SK-N-MC (cell line): ENCODE measurements at regions not wholly inside any gene's neighbourhood (a gene's known extent, or its start where the extent isn't known, plus 50 kb on each side); places are given as distances from the start of the nearest gene placed in this dataset.
"Not testable (repeated sequence)": the region's sequence is repeated elsewhere in the genome, so short reads cannot be mapped to it uniquely, and the experiment has no call there.

Experiments
- DNase-seq: peaks from one replicate; pipeline ENCODE4 v3.0.0-alpha.2; 2011; ENCODE audit warnings: low read depth, low spot score
- H3K27ac ChIP-seq: fragments of 200-600 bp; sonication (generic); 2 replicates; pipeline ENCODE4 v1.5.1; 2016; ENCODE audit warnings: mixed run types
- H3K36me3 ChIP-seq: fragments of 200-600 bp; sonication (generic); 2 replicates; pipeline ENCODE4 v1.6.1; 2017; ENCODE audit warnings: antibody characterized with exemption, low read length, mixed read lengths; ENCODE audit not compliant: insufficient read depth
- H3K4me3 ChIP-seq: fragments of 200-600 bp; sonication (generic); 2 replicates; pipeline ENCODE4 v1.5.1; 2016
- H3K9ac ChIP-seq: fragments of 200-600 bp; sonication (generic); 2 replicates; pipeline ENCODE4 v1.8.0; 2017; ENCODE audit warnings: mixed run types, mixed read lengths; ENCODE audit not compliant: insufficient read length
- H3K9me3 ChIP-seq: fragments of 200-600 bp; sonication (generic); 2 replicates; pipeline ENCODE4 v1.6.1; 2017; ENCODE audit warnings: low read depth, mild to moderate bottlenecking, antibody characterized with exemption, low read length, moderate library complexity, mixed read lengths
- EZH2 ChIP-seq: fragments of 200-600 bp; sonication (generic); IDR thresholded peaks from one replicate; pipeline ENCODE4 v1.6.1; 2017; ENCODE audit warnings: antibody characterized with exemption
- FOXP2 ChIP-seq: optimal IDR thresholded peaks from 2 replicates; pipeline ENCODE3; 2011; ENCODE audit warnings: mild to moderate bottlenecking, moderate library complexity; ENCODE audit not compliant: insufficient read depth; ENCODE audit errors: extremely low read length, control extremely low read depth
- POLR2AphosphoS5 ChIP-seq: IDR thresholded peaks from 2 replicates; pipeline ENCODE4 v1.6.1; 2012; ENCODE audit warnings: mild to moderate bottlenecking, low read depth, low read length, borderline replicate concordance

DNA sequence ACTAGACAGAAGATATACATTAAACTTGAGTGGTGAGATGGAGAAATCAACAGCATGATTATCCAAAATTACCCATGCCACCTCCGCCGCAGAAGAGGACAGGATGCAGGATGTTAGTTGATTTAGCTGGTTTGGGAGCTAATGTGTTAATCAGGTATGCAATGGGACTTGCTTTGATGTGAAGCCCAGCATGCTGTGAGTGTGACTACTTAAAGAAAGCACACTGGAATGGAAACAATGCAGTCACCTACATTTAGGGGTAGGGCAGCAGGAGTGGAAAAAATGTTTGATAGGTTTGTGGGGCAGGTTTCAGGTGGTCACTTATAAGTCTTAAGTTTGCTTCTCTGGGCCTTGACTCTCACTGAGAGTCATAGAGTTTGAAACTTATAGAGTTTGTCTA is 170.0 kb upstream of the DAAM1 start:
- H3K9me3 ChIP-seq, result no peaks in the 10 kb centered on the region
- no peak overlapping the region for H3K4me3 ChIP-seq
- H3K9ac ChIP-seq, result no peak overlapping the region
- no peak overlapping the region for H3K27ac ChIP-seq
- TF ChIP-seq POLR2AphosphoS5 (no peak), EZH2 (no peak), FOXP2 (no peak)
- H3K36me3 ChIP-seq, result no peaks in the 10 kb centered on the region
- DNase-seq, result no peak

DNA sequence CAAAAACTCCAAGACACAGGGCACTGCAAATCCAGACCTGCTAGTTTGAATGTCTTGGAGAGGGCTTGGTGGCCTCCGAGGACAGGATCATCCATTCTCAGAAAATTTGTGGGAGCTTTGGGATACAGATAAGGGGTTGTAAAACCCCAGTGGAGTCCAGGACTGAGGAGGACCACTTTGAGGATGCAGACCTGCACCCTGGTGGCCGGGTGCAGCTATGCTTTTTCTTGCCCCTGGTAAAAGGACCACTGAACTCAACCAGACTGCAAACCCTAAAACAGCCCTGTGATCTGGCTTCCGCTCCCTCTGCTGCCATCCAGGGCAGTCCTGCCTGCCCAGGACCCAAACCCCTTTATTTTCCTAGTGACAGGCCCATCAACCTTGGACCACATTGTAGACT is 169.5 kb upstream of the DAAM1 start:
- no peak for TF ChIP-seq FOXP2
- no peak for TF ChIP-seq POLR2AphosphoS5
- no peak for TF ChIP-seq EZH2
- Histone ChIP-seq H3K9me3 (no peaks in the 10 kb centered on the region), H3K36me3 (no peaks in the 10 kb centered on the region), H3K9ac (no peak overlapping the region), H3K27ac (no peak overlapping the region), H3K4me3 (no peak overlapping the region)
- no peak for DNase-seq

DNA sequence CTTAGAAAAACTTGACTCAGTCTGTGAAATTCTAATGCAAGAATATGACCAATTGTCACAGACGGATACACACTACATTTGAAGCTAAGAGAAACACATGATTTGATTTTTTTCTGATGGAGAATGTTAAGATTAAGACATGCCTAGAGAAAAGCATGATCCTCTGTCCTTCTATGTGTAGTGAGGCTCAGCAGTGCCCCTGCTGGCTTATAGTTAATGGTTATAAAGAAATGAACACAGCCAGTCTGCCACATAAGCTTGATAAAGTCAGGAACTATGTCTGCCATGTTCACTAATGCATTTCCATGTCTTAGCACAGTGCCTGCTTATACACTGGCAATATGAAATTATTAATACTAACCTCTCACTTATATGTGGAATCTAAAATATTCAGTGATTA is 168.1 kb upstream of the DAAM1 start:
- H3K9me3 ChIP-seq, result no peaks in the 10 kb centered on the region
- H3K9ac ChIP-seq, result no peak overlapping the region
- TF ChIP-seq EZH2, result no peak
- no peak for TF ChIP-seq POLR2AphosphoS5
- TF ChIP-seq FOXP2, result no peak
- H3K4me3 ChIP-seq, result no peak overlapping the region
- no peak for DNase-seq
- no peak overlapping the region for H3K27ac ChIP-seq
- no peaks in the 10 kb centered on the region for H3K36me3 ChIP-seq

DNA sequence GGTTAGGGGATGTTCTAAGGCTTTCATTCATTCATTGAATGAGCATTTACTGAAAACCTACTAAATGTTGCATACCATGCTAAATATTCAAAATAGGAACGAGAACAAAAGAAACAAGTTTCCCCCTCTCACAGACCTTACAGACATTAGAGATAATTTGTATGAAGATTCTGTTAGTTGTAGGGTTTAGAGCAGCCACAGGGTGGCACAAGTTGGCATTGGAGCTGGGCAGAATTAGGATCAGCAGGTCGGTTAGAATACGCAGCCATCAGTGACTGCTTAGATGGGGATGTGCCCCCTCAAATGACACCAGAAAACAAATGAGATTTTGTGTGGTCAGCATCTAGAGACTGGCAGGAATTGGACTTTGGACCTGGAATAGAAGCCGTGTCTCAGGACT is 166.3 kb upstream of the DAAM1 start:
- TF ChIP-seq EZH2 (no peak), FOXP2 (no peak), POLR2AphosphoS5 (no peak)
- Histone ChIP-seq H3K27ac (no peak overlapping the region), H3K36me3 (no peaks in the 10 kb centered on the region), H3K9me3 (no peaks in the 10 kb centered on the region), H3K9ac (no peak overlapping the region), H3K4me3 (no peak overlapping the region)
- no peak for DNase-seq

DNA sequence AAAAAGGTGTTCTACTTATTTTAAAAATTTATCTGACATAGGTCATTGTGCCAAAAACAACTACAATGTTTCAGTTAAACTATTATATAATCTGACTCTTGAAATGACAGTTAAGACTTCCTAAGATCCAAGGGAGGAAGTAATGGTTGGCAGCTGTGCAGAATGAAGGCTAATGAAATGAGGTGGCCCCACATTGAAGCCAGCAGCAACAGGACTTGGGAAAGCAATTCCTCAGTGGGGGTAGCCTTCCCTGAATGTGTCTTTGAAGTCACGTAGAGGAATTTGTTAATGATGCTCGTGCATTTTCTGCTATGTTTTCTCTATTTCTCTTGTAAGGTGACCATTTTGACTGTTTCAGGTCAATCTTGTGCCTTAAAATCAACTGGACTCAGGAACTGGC is 162.4 kb upstream of the DAAM1 start:
- H3K36me3 ChIP-seq, result no peaks in the 10 kb centered on the region
- DNase-seq, result no peak
- H3K9ac ChIP-seq, result no peak overlapping the region
- no peak overlapping the region for H3K27ac ChIP-seq
- H3K4me3 ChIP-seq, result no peak overlapping the region
- TF ChIP-seq EZH2 (no peak), FOXP2 (no peak), POLR2AphosphoS5 (no peak)
- H3K9me3 ChIP-seq, result no peaks in the 10 kb centered on the region

DNA sequence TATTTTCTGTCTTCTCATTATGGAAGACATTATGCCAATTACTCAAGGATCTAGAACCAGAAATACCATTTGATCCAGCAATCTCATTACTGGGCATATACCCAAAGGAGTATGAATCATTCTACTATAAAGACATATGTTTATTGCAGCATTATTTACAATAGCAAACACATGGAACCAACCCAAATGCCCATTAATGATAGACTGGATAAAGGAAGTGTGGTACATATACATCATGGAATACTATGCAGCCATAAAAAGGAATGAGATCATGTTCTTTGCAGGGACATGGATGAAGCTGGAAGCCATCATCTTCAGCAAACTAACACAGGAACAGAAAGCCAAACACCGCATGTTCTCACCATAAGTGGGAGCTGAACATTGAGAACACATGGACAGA is 161.8 kb upstream of the DAAM1 start:
- not testable (repeated sequence) for DNase-seq, H3K4me3 ChIP-seq, H3K9ac ChIP-seq, H3K36me3 ChIP-seq, H3K9me3 ChIP-seq, H3K27ac ChIP-seq

DNA sequence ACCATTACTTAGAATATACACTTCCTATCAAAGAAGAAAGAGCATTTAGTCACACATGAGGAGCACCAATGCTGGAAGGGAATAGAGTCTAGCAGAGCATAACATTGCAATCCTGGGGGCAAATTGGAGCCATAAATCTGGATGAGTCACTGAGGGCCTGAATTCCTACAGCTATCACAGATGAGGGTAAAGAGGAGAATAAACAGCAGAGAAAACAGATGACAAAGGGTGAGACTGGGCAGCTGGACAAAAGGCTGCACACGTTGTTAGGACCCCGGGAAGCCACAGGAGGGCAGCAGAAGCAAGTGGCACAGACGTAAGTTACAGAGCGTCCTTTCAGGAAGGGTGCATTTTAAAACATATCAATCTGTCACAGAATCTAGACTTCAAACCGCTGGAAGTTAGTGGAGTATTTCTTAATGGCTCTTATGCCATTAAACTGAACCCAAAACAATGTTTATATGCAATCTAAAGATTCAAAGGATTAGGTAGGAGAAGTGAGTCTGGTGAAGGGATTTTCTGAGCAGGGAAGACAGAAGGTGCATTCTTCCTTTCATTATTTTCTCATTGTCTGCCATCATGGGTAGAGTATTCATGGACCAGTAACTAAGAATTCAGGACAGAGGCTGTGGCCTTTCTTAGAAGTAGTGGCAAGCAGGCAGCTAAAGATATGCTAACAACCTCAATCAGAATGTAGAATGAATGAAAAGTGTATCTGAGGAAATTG is 159.8 kb upstream of the DAAM1 start:
- H3K36me3 ChIP-seq, result no peaks in the 10 kb centered on the region
- no peaks in the 10 kb centered on the region for H3K9me3 ChIP-seq
- no peak overlapping the region for H3K4me3 ChIP-seq
- H3K9ac ChIP-seq, result no peak overlapping the region
- H3K27ac ChIP-seq, result no peak overlapping the region
- DNase-seq, result no peak
- TF ChIP-seq POLR2AphosphoS5, result no peak
- TF ChIP-seq FOXP2, result no peak
- no peak for TF ChIP-seq EZH2

DNA sequence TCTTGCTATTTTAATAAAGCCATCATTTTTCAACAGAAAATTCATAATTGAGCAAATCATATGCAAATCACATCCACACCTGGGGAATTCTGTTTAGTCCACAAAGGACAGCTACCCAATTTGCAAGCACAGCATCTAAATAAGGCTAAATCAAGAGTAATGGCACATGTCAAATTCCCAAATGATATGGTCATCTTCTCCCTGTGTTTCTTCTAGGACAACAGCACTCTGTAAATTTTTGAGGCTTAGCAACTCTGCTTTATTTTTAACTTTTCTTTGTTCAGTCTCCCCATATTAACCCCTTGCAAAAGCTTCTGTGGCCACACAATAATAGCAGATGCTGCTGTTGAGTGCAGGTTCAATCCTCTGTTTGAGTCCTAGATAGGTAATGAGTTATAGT is 155.6 kb upstream of the DAAM1 start:
- H3K27ac ChIP-seq, result no peak overlapping the region
- no peaks in the 10 kb centered on the region for H3K36me3 ChIP-seq
- no peak overlapping the region for H3K4me3 ChIP-seq
- no peak overlapping the region for H3K9ac ChIP-seq
- no peak for DNase-seq
- no peak for TF ChIP-seq FOXP2
- no peak for TF ChIP-seq POLR2AphosphoS5
- TF ChIP-seq EZH2, result no peak
- no peaks in the 10 kb centered on the region for H3K9me3 ChIP-seq

DNA sequence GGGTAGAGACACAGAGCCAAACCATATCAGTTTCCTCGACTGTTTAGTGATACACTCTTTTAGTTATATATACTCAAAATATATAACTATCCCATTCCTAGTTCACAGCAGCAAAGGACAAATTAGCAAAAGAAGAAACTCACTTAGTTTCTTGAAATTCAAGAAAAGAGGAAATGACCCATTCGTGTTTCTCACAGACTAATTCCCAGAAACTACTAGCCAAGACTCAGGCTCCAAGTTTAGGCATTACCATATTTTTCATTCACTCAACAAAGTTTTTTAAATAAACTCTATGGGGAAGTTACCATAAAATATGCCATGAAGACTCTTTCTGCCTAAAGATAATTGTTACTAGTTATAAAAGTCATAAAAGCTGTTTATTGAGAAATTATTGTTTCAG is 152.3 kb upstream of the DAAM1 start:
- no peak for TF ChIP-seq EZH2
- no peak for TF ChIP-seq POLR2AphosphoS5
- no peak for TF ChIP-seq FOXP2
- Histone ChIP-seq H3K36me3 (no peaks in the 10 kb centered on the region), H3K4me3 (no peak overlapping the region), H3K27ac (no peak overlapping the region), H3K9ac (no peak overlapping the region), H3K9me3 (no peaks in the 10 kb centered on the region)
- DNase-seq, result no peak

DNA sequence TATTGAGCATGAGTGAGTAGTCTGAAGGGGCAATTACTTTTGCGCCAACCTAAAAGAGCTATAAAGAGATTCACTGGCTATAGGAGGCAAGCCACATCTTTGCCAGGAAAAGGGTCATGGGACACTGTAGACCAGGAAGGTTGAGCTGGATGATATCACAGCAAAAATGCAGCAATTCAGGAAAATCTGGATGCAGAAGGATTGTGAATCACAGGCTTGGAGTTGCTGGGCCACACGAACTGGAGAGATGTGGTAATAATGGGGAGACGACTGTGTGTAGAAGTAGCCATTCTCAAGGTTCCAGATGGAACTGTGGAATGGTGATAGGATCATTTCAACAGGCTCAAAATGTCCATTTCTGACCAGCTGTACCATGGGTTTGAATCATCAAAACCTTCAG is 151.4 kb upstream of the DAAM1 start:
- Histone ChIP-seq H3K9ac (no peak overlapping the region), H3K27ac (no peak overlapping the region), H3K9me3 (no peaks in the 10 kb centered on the region), H3K4me3 (no peak overlapping the region), H3K36me3 (no peaks in the 10 kb centered on the region)
- no peak for DNase-seq
- TF ChIP-seq EZH2 (no peak), FOXP2 (no peak), POLR2AphosphoS5 (no peak)
